22Rv1 (cell line): ENCODE measurements at regions not wholly inside any gene's neighbourhood (a gene's known extent, or its start where the extent isn't known, plus 50 kb on each side); places are given as distances from the start of the nearest gene placed in this dataset.

Source experiments
- ZFX ChIP-seq: fragments of 450-650 bp; IDR thresholded peaks from 2 replicates; pipeline ENCODE4 v1.6.1; 2017; ENCODE audit warnings: antibody characterized with exemption, borderline replicate concordance
- TF ChIP-seq, protein P1 (sequence below): fragments of 450-650 bp; IDR thresholded peaks from 2 replicates; pipeline ENCODE4 v1.5.1; 2017; ENCODE audit warnings: mild to moderate bottlenecking

DNA sequence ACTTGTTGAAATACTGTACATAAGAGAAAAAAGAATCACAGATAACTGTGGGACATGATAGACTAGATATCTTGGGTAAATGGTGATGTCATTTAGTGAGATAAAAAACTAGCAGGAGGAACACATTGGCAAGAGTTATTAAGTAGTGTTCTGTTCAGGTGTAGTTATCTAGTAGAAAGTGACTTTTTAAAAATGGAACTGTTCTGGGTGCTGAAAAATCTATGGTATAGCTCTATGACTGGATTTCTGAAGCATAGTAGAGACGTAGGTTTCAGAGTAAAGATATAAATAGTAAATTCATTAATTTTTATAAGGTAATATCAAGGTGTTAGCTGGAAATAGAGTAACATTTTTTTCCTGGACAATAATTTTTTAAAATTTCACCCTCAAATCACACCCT lies 225.1 kb upstream of the UGT8 start:
- TF ChIP-seq, protein P1, sequence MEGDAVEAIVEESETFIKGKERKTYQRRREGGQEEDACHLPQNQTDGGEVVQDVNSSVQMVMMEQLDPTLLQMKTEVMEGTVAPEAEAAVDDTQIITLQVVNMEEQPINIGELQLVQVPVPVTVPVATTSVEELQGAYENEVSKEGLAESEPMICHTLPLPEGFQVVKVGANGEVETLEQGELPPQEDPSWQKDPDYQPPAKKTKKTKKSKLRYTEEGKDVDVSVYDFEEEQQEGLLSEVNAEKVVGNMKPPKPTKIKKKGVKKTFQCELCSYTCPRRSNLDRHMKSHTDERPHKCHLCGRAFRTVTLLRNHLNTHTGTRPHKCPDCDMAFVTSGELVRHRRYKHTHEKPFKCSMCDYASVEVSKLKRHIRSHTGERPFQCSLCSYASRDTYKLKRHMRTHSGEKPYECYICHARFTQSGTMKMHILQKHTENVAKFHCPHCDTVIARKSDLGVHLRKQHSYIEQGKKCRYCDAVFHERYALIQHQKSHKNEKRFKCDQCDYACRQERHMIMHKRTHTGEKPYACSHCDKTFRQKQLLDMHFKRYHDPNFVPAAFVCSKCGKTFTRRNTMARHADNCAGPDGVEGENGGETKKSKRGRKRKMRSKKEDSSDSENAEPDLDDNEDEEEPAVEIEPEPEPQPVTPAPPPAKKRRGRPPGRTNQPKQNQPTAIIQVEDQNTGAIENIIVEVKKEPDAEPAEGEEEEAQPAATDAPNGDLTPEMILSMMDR, result no peak
- no peak for TF ChIP-seq ZFX
